Vagina (tissue), 2 donors: ENCODE measurements at regions not wholly inside any gene's neighbourhood (a gene's known extent, or its start where the extent isn't known, plus 50 kb on each side); places are given as distances from the start of the nearest gene placed in this dataset.

Source experiments
- DNase-seq, 2 donors: peaks; one replicate each; pipeline ENCODE4 v3.0.0-alpha.2; 2017; ENCODE audit errors: extremely low spot score in 2 of 2
- H3K27ac ChIP-seq: fragments of 200-600 bp; sonication (generic); one replicate; pipeline ENCODE4 v1.5.1; 2019
- H3K27me3 ChIP-seq: fragments of 200-600 bp; sonication (generic); one replicate; pipeline ENCODE4 v1.5.1; 2019
- H3K36me3 ChIP-seq, 2 donors: fragments of 200-600 bp; sonication (generic); one replicate each; pipeline ENCODE4 v1.5.1; 2017 to 2019
- H3K4me1 ChIP-seq: fragments of 200-600 bp; sonication (generic); one replicate; pipeline ENCODE4 v1.5.1; 2019
- H3K4me3 ChIP-seq, 2 donors: fragments of 200-600 bp; sonication (generic); 1 replicate in 1 of 2; 2 replicates in 1 of 2; pipeline ENCODE4 v1.5.1; 2016 to 2019
- H3K9me3 ChIP-seq: fragments of 200-600 bp; sonication (generic); one replicate; pipeline ENCODE4 v1.5.1; 2019
- CTCF ChIP-seq, 3 experiments: fragments of 450-650 bp in 2 of 3; fragments of 200-600 bp in 1 of 3; sonication (generic) in 1 of 3; IDR thresholded peaks; one replicate each; pipeline ENCODE4 v1.5.1; 2017 to 2019; ENCODE audit warnings: antibody characterized with exemption in 3 of 3, mild to moderate bottlenecking in 2 of 3, moderate library complexity in 2 of 3
- POLR2A ChIP-seq, 2 donors: fragments of 450-650 bp; IDR thresholded peaks; one replicate each; pipeline ENCODE4 v1.6.1; 2017; ENCODE audit warnings: antibody characterized with exemption in 2 of 2, mild to moderate bottlenecking in 2 of 2, moderate library complexity in 2 of 2
- POLR2AphosphoS5 ChIP-seq, 2 donors: sonication (generic); formaldehyde crosslinking; IDR thresholded peaks; one replicate each; pipeline ENCODE4 v1.9.0; 2017; ENCODE audit warnings: antibody characterized with exemption in 2 of 2, mild to moderate bottlenecking in 2 of 2, low read depth in 1 of 2; ENCODE audit not compliant: insufficient read depth in 1 of 2
- intact Hi-C: fragments of 100-400 bp; cut with DNase I; formaldehyde crosslinking; loops from one replicate; pipeline ENCODE4 v1.15.1; 2023

GRCh38 chr5:166317425-166317824, 1974.0 kb upstream of the WWC1 start:
- no peaks in the 10 kb centered on the region for H3K36me3 ChIP-seq
- intact Hi-C loops, result loop anchor here (10.0 kb wide), 1 partner anchor 1217 kb away; no protein-coding TSS in a partner anchor
- no peak overlapping the region for H3K27ac ChIP-seq
- no peaks in the 10 kb centered on the region for H3K4me1 ChIP-seq
- no peak for DNase-seq
- H3K4me3 ChIP-seq, result no peak overlapping the region
- TF ChIP-seq POLR2A (IDR thresholded peaks at IDR 0.05) (no peak), POLR2AphosphoS5 (IDR thresholded peaks at IDR 0.05; ENCODE audit: insufficient read depth in 1 of 2, low read depth in 1 of 2) (no peak), CTCF (IDR thresholded peaks at IDR 0.05) (no peak)
- no peaks in the 10 kb centered on the region for H3K27me3 ChIP-seq
- H3K9me3 ChIP-seq, result no peaks in the 10 kb centered on the region

GRCh38 chr5:166320920-166321480, 1970.4 kb upstream of the WWC1 start:
- Histone ChIP-seq H3K27me3 (no peaks in the 10 kb centered on the region), H3K9me3 (no peaks in the 10 kb centered on the region), H3K27ac (no peak overlapping the region), H3K4me1 (no peaks in the 10 kb centered on the region), H3K4me3 (no peak overlapping the region), H3K36me3 (no peaks in the 10 kb centered on the region)
- TF ChIP-seq CTCF (IDR thresholded peaks at IDR 0.05) (no peak), POLR2AphosphoS5 (IDR thresholded peaks at IDR 0.05; ENCODE audit: insufficient read depth in 1 of 2, low read depth in 1 of 2) (no peak), POLR2A (IDR thresholded peaks at IDR 0.05) (no peak)
- intact Hi-C loops, result no loop called here
- no peak for DNase-seq

- Histone ChIP-seq H3K4me1 (no peaks in the 10 kb centered on the region), H3K4me3 (no peak overlapping the region), H3K36me3 (no peaks in the 10 kb centered on the region), H3K27me3 (no peaks in the 10 kb centered on the region), H3K27ac (no peak overlapping the region), H3K9me3 (no peaks in the 10 kb centered on the region)
- no peak for TF ChIP-seq POLR2A (IDR thresholded peaks at IDR 0.05)
- no peak for TF ChIP-seq POLR2AphosphoS5 (IDR thresholded peaks at IDR 0.05; ENCODE audit: insufficient read depth in 1 of 2, low read depth in 1 of 2)
- TF ChIP-seq CTCF (IDR thresholded peaks at IDR 0.05), result no peak
- intact Hi-C loops, result no loop called here
- DNase-seq, result no peak
Measured at GRCh38 chr5:166324372-166324771, 1967.1 kb upstream of the WWC1 start.

- Histone ChIP-seq H3K9me3 (no peaks in the 10 kb centered on the region), H3K4me3 (no peak overlapping the region), H3K27me3 (no peaks in the 10 kb centered on the region), H3K27ac (no peak overlapping the region), H3K4me1 (no peaks in the 10 kb centered on the region), H3K36me3 (no peaks in the 10 kb centered on the region)
- intact Hi-C loops, result no loop called here
- TF ChIP-seq POLR2A (IDR thresholded peaks at IDR 0.05), result no peak
- TF ChIP-seq POLR2AphosphoS5 (IDR thresholded peaks at IDR 0.05; ENCODE audit: insufficient read depth in 1 of 2, low read depth in 1 of 2), result no peak
- no peak for TF ChIP-seq CTCF (IDR thresholded peaks at IDR 0.05)
- DNase-seq, result no peak
Measured at GRCh38 chr5:166329149-166329800, 1962.2 kb upstream of the WWC1 start.

GRCh38 chr5:166330036-166330435, 1961.4 kb upstream of the WWC1 start:
- no peaks in the 10 kb centered on the region for H3K9me3 ChIP-seq
- no peak overlapping the region for H3K4me3 ChIP-seq
- no peaks in the 10 kb centered on the region for H3K4me1 ChIP-seq
- H3K36me3 ChIP-seq, result no peaks in the 10 kb centered on the region
- H3K27ac ChIP-seq, result no peak overlapping the region
- intact Hi-C loops, result no loop called here
- no peak for DNase-seq
- TF ChIP-seq POLR2AphosphoS5 (IDR thresholded peaks at IDR 0.05; ENCODE audit: insufficient read depth in 1 of 2, low read depth in 1 of 2) (no peak), POLR2A (IDR thresholded peaks at IDR 0.05) (no peak), CTCF (IDR thresholded peaks at IDR 0.05) (no peak)
- no peaks in the 10 kb centered on the region for H3K27me3 ChIP-seq
